GM12874 (cell line): ENCODE measurements at regions not wholly inside any gene's neighbourhood (a gene's known extent, or its start where the extent isn't known, plus 50 kb on each side); places are given as distances from the start of the nearest gene placed in this dataset.

Source experiments
- CTCF ChIP-seq: IDR thresholded peaks from 2 replicates; pipeline ENCODE4 v1.5.1; 2011; ENCODE audit warnings: low read depth, mild to moderate bottlenecking, control low read depth, low read length, moderate library complexity; ENCODE audit not compliant: insufficient read depth

GRCh38 chr12:38969706-38970105, 64.3 kb upstream of the CPNE8 start:
- TF ChIP-seq CTCF, result no peak

- no peak for TF ChIP-seq CTCF
Measured at GRCh38 chr12:38961683-38962082, 56.3 kb upstream of the CPNE8 start.

GRCh38 chr12:38961012-38961411, 55.6 kb upstream of the CPNE8 start:
- no peak for TF ChIP-seq CTCF

GRCh38 chr12:38956337-38956736, 50.9 kb upstream of the CPNE8 start:
- no peak for TF ChIP-seq CTCF
